ENCODE measurements at regions not wholly inside any gene's neighbourhood (a gene's known extent, or its start where the extent isn't known, plus 50 kb on each side); places are given as distances from the start of the nearest gene placed in this dataset.

DNA sequence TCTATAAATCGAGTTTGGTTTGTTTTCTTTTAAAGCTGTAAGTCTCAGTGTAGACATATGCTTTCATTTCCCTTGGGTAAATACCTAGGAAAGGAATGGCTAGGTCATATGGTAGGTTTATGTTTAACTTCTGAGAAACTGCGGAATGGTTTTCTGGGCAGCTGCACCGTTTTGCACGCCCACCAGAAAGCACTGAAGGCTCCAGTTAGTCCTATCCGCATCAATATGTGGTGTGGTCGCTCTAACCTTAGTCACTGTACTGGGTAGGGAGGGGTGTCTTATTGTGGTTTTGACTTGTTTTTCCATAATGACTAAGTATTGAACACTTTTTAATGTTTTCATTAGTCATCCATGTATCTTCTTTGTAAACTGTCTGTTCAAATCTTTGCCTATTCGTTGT is 279.5 kb upstream of the AKR1E2 start:
- Histone ChIP-seq H3K27me3 (replicated peaks; ENCODE audit: control insufficient read depth, insufficient read depth, low read length) (no peaks in the 10 kb centered on the region), H3K9me3 (no peaks in the 10 kb centered on the region), H3K36me3 (ENCODE audit: control insufficient read depth, insufficient read depth, low read length) (no peaks in the 10 kb centered on the region), H3K4me3 (ENCODE audit: low read depth, low read length) (no peak overlapping the region), H3K4me1 (no peaks in the 10 kb centered on the region; the same call in 1 of the 2 replicates)
- no peak overlapping the region for H3K27ac Mint-ChIP-seq (ENCODE audit: unreplicated experiment)
- peaks cover 6% of the 10 kb centered on the region for H3K4me1 Mint-ChIP-seq (ENCODE audit: low read depth, unreplicated experiment)
- peaks cover 16% of the 10 kb centered on the region for H3K27me3 Mint-ChIP-seq (ENCODE audit: insufficient read depth, unreplicated experiment)
- no peaks in the 10 kb centered on the region for H3K36me3 Mint-ChIP-seq (ENCODE audit: insufficient read depth, unreplicated experiment)
- no TSS peak for BruUV-seq (replicated peaks)
- H3K9me3 Mint-ChIP-seq (ENCODE audit: unreplicated experiment) = no peaks in the 10 kb centered on the region
- no peak overlapping the region for H3K4me3 Mint-ChIP-seq (ENCODE audit: unreplicated experiment)
- ChIA-PET POLR2A (no interaction called here), CTCF (no interaction called here)
- DNase-seq = no peak
- intact Hi-C loops (cut with micrococcal nuclease; ENCODE audit: unreplicated experiment) = no loop called here
- TF ChIP-seq, protein P1, sequence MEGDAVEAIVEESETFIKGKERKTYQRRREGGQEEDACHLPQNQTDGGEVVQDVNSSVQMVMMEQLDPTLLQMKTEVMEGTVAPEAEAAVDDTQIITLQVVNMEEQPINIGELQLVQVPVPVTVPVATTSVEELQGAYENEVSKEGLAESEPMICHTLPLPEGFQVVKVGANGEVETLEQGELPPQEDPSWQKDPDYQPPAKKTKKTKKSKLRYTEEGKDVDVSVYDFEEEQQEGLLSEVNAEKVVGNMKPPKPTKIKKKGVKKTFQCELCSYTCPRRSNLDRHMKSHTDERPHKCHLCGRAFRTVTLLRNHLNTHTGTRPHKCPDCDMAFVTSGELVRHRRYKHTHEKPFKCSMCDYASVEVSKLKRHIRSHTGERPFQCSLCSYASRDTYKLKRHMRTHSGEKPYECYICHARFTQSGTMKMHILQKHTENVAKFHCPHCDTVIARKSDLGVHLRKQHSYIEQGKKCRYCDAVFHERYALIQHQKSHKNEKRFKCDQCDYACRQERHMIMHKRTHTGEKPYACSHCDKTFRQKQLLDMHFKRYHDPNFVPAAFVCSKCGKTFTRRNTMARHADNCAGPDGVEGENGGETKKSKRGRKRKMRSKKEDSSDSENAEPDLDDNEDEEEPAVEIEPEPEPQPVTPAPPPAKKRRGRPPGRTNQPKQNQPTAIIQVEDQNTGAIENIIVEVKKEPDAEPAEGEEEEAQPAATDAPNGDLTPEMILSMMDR (IDR thresholded peaks at IDR 0.05; ENCODE audit: insufficient read depth in 1 of 2, low read depth in 1 of 2, low read length in 1 of 2, severe bottlenecking in 1 of 2, unreplicated experiment in 1 of 2) = no peak

DNA sequence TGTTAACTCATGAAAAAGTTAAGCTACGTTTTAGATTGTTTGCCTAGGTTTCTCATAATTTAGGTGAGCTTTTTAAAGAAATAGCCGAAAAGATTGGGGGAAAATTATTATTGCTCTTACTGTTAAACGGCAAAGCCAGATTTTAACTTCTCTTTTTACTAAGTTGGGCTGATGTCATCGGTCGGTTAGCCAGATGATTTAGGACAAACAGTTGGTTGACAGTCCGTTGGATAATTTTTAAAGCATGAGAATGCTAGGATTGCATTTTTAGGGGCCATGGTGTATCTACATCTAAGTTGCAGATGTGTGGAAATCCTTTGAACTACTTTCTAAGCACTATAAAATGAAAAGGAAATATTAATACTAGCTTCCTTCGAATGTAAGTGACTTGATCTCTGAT is 280.9 kb upstream of the AKR1E2 start:
- Mint-ChIP-seq H3K9me3 (ENCODE audit: unreplicated experiment) (no peaks in the 10 kb centered on the region), H3K27ac (ENCODE audit: unreplicated experiment) (no peak overlapping the region), H3K4me1 (ENCODE audit: low read depth, unreplicated experiment) (peaks cover 6% of the 10 kb centered on the region), H3K27me3 (ENCODE audit: insufficient read depth, unreplicated experiment) (peaks cover 16% of the 10 kb centered on the region), H3K4me3 (ENCODE audit: unreplicated experiment) (no peak overlapping the region), H3K36me3 (ENCODE audit: insufficient read depth, unreplicated experiment) (no peaks in the 10 kb centered on the region)
- Histone ChIP-seq H3K27me3 (replicated peaks; ENCODE audit: control insufficient read depth, insufficient read depth, low read length) (no peaks in the 10 kb centered on the region), H3K4me1 (no peaks in the 10 kb centered on the region; the same call in 1 of the 2 replicates), H3K4me3 (ENCODE audit: low read depth, low read length) (no peak overlapping the region), H3K36me3 (ENCODE audit: control insufficient read depth, insufficient read depth, low read length) (no peaks in the 10 kb centered on the region), H3K9me3 (no peaks in the 10 kb centered on the region)
- TF ChIP-seq, protein P1 (IDR thresholded peaks at IDR 0.05; ENCODE audit: insufficient read depth in 1 of 2, low read depth in 1 of 2, low read length in 1 of 2, severe bottlenecking in 1 of 2, unreplicated experiment in 1 of 2) = no peak
- intact Hi-C loops (cut with micrococcal nuclease; ENCODE audit: unreplicated experiment) = no loop called here
- BruUV-seq (replicated peaks) = no TSS peak
- CTCF ChIA-PET = interaction anchor here (0.5 kb wide), 1 partner anchor 110 kb away, joined by 3 read pairs; no protein-coding TSS in a partner anchor
- POLR2A ChIA-PET = no interaction called here
- no peak for DNase-seq

- H3K27me3 ChIP-seq (replicated peaks; ENCODE audit: control insufficient read depth, insufficient read depth, low read length) = no peaks in the 10 kb centered on the region
- intact Hi-C loops (cut with micrococcal nuclease; ENCODE audit: unreplicated experiment) = no loop called here
- H3K4me3 ChIP-seq (ENCODE audit: low read depth, low read length) = no peak overlapping the region
- Mint-ChIP-seq H3K4me3 (ENCODE audit: unreplicated experiment) (no peak overlapping the region), H3K36me3 (ENCODE audit: insufficient read depth, unreplicated experiment) (no peaks in the 10 kb centered on the region), H3K4me1 (ENCODE audit: low read depth, unreplicated experiment) (peaks cover 6% of the 10 kb centered on the region), H3K27me3 (ENCODE audit: insufficient read depth, unreplicated experiment) (peaks cover 16% of the 10 kb centered on the region), H3K27ac (ENCODE audit: unreplicated experiment) (no peak overlapping the region), H3K9me3 (ENCODE audit: unreplicated experiment) (no peaks in the 10 kb centered on the region)
- POLR2A ChIA-PET = no interaction called here
- no TSS peak for BruUV-seq (replicated peaks)
- TF ChIP-seq, protein P1 (IDR thresholded peaks at IDR 0.05; ENCODE audit: insufficient read depth in 1 of 2, low read depth in 1 of 2, low read length in 1 of 2, severe bottlenecking in 1 of 2, unreplicated experiment in 1 of 2) = no peak
- no peaks in the 10 kb centered on the region for H3K36me3 ChIP-seq (ENCODE audit: control insufficient read depth, insufficient read depth, low read length)
- DNase-seq = no peak
- CTCF ChIA-PET = no interaction called here
- no peaks in the 10 kb centered on the region; the same call in 1 of the 2 replicates for H3K4me1 ChIP-seq
- H3K9me3 ChIP-seq = no peaks in the 10 kb centered on the region
Observed at GRCh38 chr10:4543938-4544533, 282.0 kb upstream of the AKR1E2 start.
